ENCODE measurements at regions not wholly inside any gene's neighbourhood (a gene's known extent, or its start where the extent isn't known, plus 50 kb on each side); places are given as distances from the start of the nearest gene placed in this dataset.

DNA sequence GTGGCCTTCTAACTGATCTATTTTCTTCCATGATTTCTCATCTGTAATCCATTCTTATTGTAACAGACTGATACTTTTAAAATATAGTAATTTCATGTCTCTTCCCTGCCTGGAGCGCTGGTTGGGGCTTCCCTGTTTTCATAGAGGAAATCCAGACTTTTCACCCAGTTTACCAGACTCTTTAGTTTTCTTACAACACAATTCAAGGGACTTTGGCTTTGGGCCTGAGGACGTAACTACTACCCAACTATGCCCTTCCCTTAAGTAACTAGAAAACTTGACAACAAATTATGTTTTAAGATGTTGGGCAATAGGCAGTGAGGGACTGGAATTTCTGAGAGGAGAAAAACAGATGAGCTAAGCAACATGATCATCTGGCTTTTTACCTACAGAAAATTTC is 289.6 kb downstream of the FGF10 start:
- no peak for TF ChIP-seq CTCF (IDR thresholded peaks at IDR 0.05)
- no peak for TF ChIP-seq ZFX (IDR thresholded peaks at IDR 0.05; ENCODE audit: borderline replicate concordance)

Data from 22Rv1 (cell line).